HepG2 (cell line): ENCODE measurements at regions not wholly inside any gene's neighbourhood (a gene's known extent, or its start where the extent isn't known, plus 50 kb on each side); places are given as distances from the start of the nearest gene placed in this dataset.

ENCODE experiments used
- BRD4 ChIP-seq: sonication (generic); formaldehyde crosslinking; IDR thresholded peaks from 2 replicates; pipeline ENCODE4 v1.4.0; 2020; ENCODE audit warnings: missing genetic modification reagents
- FOXO4 ChIP-seq: sonication (generic); formaldehyde crosslinking; conservative IDR thresholded peaks from 2 replicates; pipeline ENCODE4 v1.8.1; 2023; ENCODE audit warnings: missing genetic modification reagents
- IRF9 ChIP-seq: sonication (generic); formaldehyde crosslinking; IDR thresholded peaks from 2 replicates; pipeline ENCODE4 v1.8.0; 2022; ENCODE audit warnings: missing genetic modification reagents, mild to moderate bottlenecking, borderline replicate concordance
- MAZ ChIP-seq, 2 experiments: sonication (generic) in 1 of 2; formaldehyde crosslinking in 1 of 2; IDR thresholded peaks; 2 replicates each; pipeline versions ENCODE4 v1.5.0 to v1.6.1; 2012 to 2020; ENCODE audit warnings: low read depth in 2 of 2, mild to moderate bottlenecking in 2 of 2, borderline replicate concordance in 1 of 2, improper control_type of control experiment in 1 of 2, low read length in 1 of 2, missing genetic modification reagents in 1 of 2, moderate library complexity in 1 of 2
- MIXL1 ChIP-seq: IDR thresholded peaks from 2 replicates; pipeline ENCODE4 v1.6.1; 2016
- NFE2 ChIP-seq: sonication (generic); formaldehyde crosslinking; IDR thresholded peaks from 2 replicates; pipeline ENCODE4 v1.4.0; 2020; ENCODE audit warnings: missing genetic modification reagents
- NRL ChIP-seq: sonication (generic); formaldehyde crosslinking; IDR thresholded peaks from 2 replicates; pipeline ENCODE4 v1.5.0; 2020; ENCODE audit warnings: missing genetic modification reagents, mild to moderate bottlenecking, moderate library complexity, borderline replicate concordance
- SP2 ChIP-seq: sonication (generic); formaldehyde crosslinking; IDR thresholded peaks from 2 replicates; pipeline ENCODE4 v1.5.1; 2020; ENCODE audit warnings: mild to moderate bottlenecking, missing genetic modification reagents
- U2AF2 ChIP-seq: fragments of 200-400 bp; formaldehyde crosslinking; IDR thresholded peaks from 2 replicates; pipeline ENCODE4 v1.6.1; 2017; ENCODE audit warnings: low read depth, mild to moderate bottlenecking, low read length
- ZBED4 ChIP-seq: sonication (generic); formaldehyde crosslinking; IDR thresholded peaks from 2 replicates; pipeline ENCODE4 v1.4.0; 2020; ENCODE audit warnings: missing genetic modification reagents, borderline replicate concordance
- ZBTB38 ChIP-seq: sonication (generic); formaldehyde crosslinking; IDR thresholded peaks from 2 replicates; pipeline ENCODE4 v1.5.1; 2020; ENCODE audit warnings: mild to moderate bottlenecking, missing genetic modification reagents
- ZFP90 ChIP-seq: sonication (generic); formaldehyde crosslinking; IDR thresholded peaks from 2 replicates; pipeline ENCODE4 v1.8.0; 2022; ENCODE audit warnings: missing genetic modification reagents, mild to moderate bottlenecking, inconsistent platforms, borderline replicate concordance
- ZNF232 ChIP-seq: sonication (generic); formaldehyde crosslinking; IDR thresholded peaks from 2 replicates; pipeline ENCODE4 v1.4.0; 2020; ENCODE audit warnings: missing genetic modification reagents, borderline replicate concordance
- ZNF530 ChIP-seq: sonication (generic); formaldehyde crosslinking; IDR thresholded peaks from 2 replicates; pipeline ENCODE4 v1.5.0; 2020; ENCODE audit warnings: low read depth, mild to moderate bottlenecking, missing genetic modification reagents
- ZNF687 ChIP-seq: sonication (generic); formaldehyde crosslinking; IDR thresholded peaks from 2 replicates; pipeline ENCODE4 v1.5.1; 2020; ENCODE audit warnings: mild to moderate bottlenecking, missing genetic modification reagents, moderate library complexity

- TF ChIP-seq ZFP90 (no peak), MIXL1 (peak; percentile 42; the same call in 1 of the 2 replicates), IRF9 (CRISPR knock-in tag) (no peak), SP2 (CRISPR knock-in tag) (no peak), NRL (CRISPR knock-in tag) (no peak), BRD4 (peak; percentile 77; the same call in 1 of the 2 replicates), ZNF530 (CRISPR knock-in tag) (no peak), U2AF2 (no peak), NFE2 (CRISPR knock-in tag) (no peak), ZNF232 (CRISPR knock-in tag) (no peak), ZBTB38 (CRISPR knock-in tag) (no peak), ZBED4 (CRISPR knock-in tag) (peak; percentile 38; the same call in 1 of the 2 replicates), FOXO4 (CRISPR knock-in tag) (no peak), ZNF687 (CRISPR knock-in tag) (peak; percentile 44; the same call in 1 of the 2 replicates), MAZ (IDR thresholded peaks at IDR 0.05; ENCODE audit: borderline replicate concordance, low read depth, low read length) (no peak), MAZ (CRISPR knock-in tag; IDR thresholded peaks at IDR 0.05; ENCODE audit: low read depth) (peak; percentile 22; the same call in 1 of the 2 replicates)
Observed at GRCh38 chr3:188003188-188004171, 150.5 kb upstream of the LPP start (continued).
